HS-27A (cell line): ENCODE measurements at regions not wholly inside any gene's neighbourhood (a gene's known extent, or its start where the extent isn't known, plus 50 kb on each side); places are given as distances from the start of the nearest gene placed in this dataset.

Experiments used
- DNase-seq: peaks from one replicate; pipeline ENCODE4 v3.0.0-alpha.2; 2012; ENCODE audit warnings: low read depth, missing footprints

- no peak for DNase-seq
Measured at GRCh38 chr11:88404932-88405710, 67.6 kb upstream of the CTSC start.

GRCh38 chr11:88404391-88404790 lies 66.9 kb upstream of the CTSC start:
- no peak for DNase-seq

- no peak for DNase-seq
Measured at GRCh38 chr11:88402784-88403183, 65.2 kb upstream of the CTSC start.

GRCh38 chr11:88402192-88402715 lies 64.7 kb upstream of the CTSC start:
- peak; percentile 57 for DNase-seq

- DNase-seq: no peak
Measured at GRCh38 chr11:88398791-88399570, 61.4 kb upstream of the CTSC start.

GRCh38 chr11:88398372-88398771 lies 60.8 kb upstream of the CTSC start:
- peak; percentile 56 for DNase-seq

GRCh38 chr11:88390254-88390653 lies 52.7 kb upstream of the CTSC start:
- DNase-seq: no peak

GRCh38 chr11:88387957-88388356 lies 50.4 kb upstream of the CTSC start:
- DNase-seq: no peak
